Ovary (tissue), 3 donors: ENCODE measurements at regions not wholly inside any gene's neighbourhood (a gene's known extent, or its start where the extent isn't known, plus 50 kb on each side); places are given as distances from the start of the nearest gene placed in this dataset.

ENCODE experiments used
- CTCF ChIP-seq, 3 donors: fragments of 450-650 bp in 2 of 3; fragments of 200-600 bp in 1 of 3; IDR thresholded peaks; one replicate each; pipeline versions ENCODE4 v1.5.1 to v1.8.0; 2016 to 2022; ENCODE audit warnings: antibody characterized with exemption in 3 of 3, mild to moderate bottlenecking in 1 of 3
- POLR2A ChIP-seq: fragments of 450-650 bp; IDR thresholded peaks from one replicate; pipeline ENCODE4 v1.6.1; 2017; ENCODE audit warnings: antibody characterized with exemption, mild to moderate bottlenecking, moderate library complexity
- donor health status: DM: no; HTN: no; CAD: no.

GRCh38 chr4:8703401-8703696 is 110.8 kb downstream of the CPZ start:
- TF ChIP-seq CTCF (IDR thresholded peaks at IDR 0.05) (no peak), POLR2A (no peak)
